Tibial nerve (tissue), 4 donors: ENCODE measurements at regions not wholly inside any gene's neighbourhood (a gene's known extent, or its start where the extent isn't known, plus 50 kb on each side); places are given as distances from the start of the nearest gene placed in this dataset.

Experiments used
- CTCF ChIP-seq, 5 experiments: fragments of 200-600 bp in 3 of 5; fragments of 450-650 bp in 2 of 5; sonication (generic) in 3 of 5; IDR thresholded peaks; one replicate each; pipeline ENCODE4 v1.5.1; 2016 to 2019; ENCODE audit warnings: antibody characterized with exemption in 5 of 5, mild to moderate bottlenecking in 3 of 5, moderate library complexity in 2 of 5
- EP300 ChIP-seq, 2 donors: sonication (generic); formaldehyde crosslinking; IDR thresholded peaks; one replicate each; pipeline ENCODE4 v1.6.1; 2017; ENCODE audit warnings: antibody characterized with exemption in 2 of 2, mild to moderate bottlenecking in 1 of 2
- POLR2A ChIP-seq, 2 donors: fragments of 450-650 bp; IDR thresholded peaks; one replicate each; pipeline ENCODE4 v1.6.1; 2017; ENCODE audit warnings: antibody characterized with exemption in 2 of 2, mild to moderate bottlenecking in 2 of 2, moderate library complexity in 2 of 2

GRCh38 chr3:180421221-180421620 lies 180.7 kb upstream of the TTC14 start:
- TF ChIP-seq POLR2A (IDR thresholded peaks at IDR 0.05) (no peak), CTCF (IDR thresholded peaks at IDR 0.05) (no peak), EP300 (IDR thresholded peaks at IDR 0.05) (no peak)
